SK-N-SH (cell line): ENCODE measurements at regions not wholly inside any gene's neighbourhood (a gene's known extent, or its start where the extent isn't known, plus 50 kb on each side); places are given as distances from the start of the nearest gene placed in this dataset.

Source experiments
- CTCF ChIP-seq: fragments of 200-600 bp; sonication (generic); IDR thresholded peaks from 2 replicates; pipeline ENCODE4 v1.6.1; 2017; ENCODE audit warnings: antibody characterized with exemption, mild to moderate bottlenecking, moderate library complexity
- EP300 ChIP-seq, 2 experiments: IDR thresholded peaks; 2 replicates each; pipeline versions ENCODE4 v1.4.0 to v1.6.1; 2012; ENCODE audit warnings: borderline replicate concordance in 1 of 2, low read depth in 1 of 2, low read length in 1 of 2
- POLR2AphosphoS5 ChIP-seq: IDR thresholded peaks from 2 replicates; pipeline ENCODE4 v1.6.1; 2012; ENCODE audit warnings: low read depth, low read length
- USF2 ChIP-seq: fragments of 150-350 bp; IDR thresholded peaks from 2 replicates; pipeline ENCODE4 v1.6.1; 2017; ENCODE audit warnings: antibody characterized with exemption, low read length, low read depth, borderline replicate concordance
- YY1 ChIP-seq: IDR thresholded peaks from 2 replicates; pipeline ENCODE4 v1.4.0; 2012; ENCODE audit warnings: low read depth, mild to moderate bottlenecking

GRCh38 chr13:85371254-85371653 lies 428.0 kb downstream of the SLITRK6 start:
- TF ChIP-seq POLR2AphosphoS5 (no peak), EP300 (IDR thresholded peaks at IDR 0.05; ENCODE audit: borderline replicate concordance in 1 of 2, low read depth in 1 of 2, low read length in 1 of 2) (no peak), USF2 (no peak), CTCF (no peak), YY1 (no peak)
